Activated naive CD4-positive, alpha-beta T cell treated with anti-CD3 and anti-CD28 coated beads for 36 hours (primary cell): ENCODE measurements at regions not wholly inside any gene's neighbourhood (a gene's known extent, or its start where the extent isn't known, plus 50 kb on each side); places are given as distances from the start of the nearest gene placed in this dataset.

Experiments
- CTCF ChIA-PET: fragments of 350-600 bp; sonication (Branson Sonifier 250); formaldehyde crosslinking; loops from one replicate; lab custom pipeline; 2021; ENCODE audit warnings: antibody characterized with exemption; lab: Charles Lee
- DNase-seq: peaks from one replicate; pipeline ENCODE4 v3.0.0-alpha.2; 2020
- H3K27ac Mint-ChIP-seq: one replicate; pipeline ENCODE4 v1.8.0; 2021; ENCODE audit warnings: mild to moderate bottlenecking, mixed read lengths
- H3K27me3 Mint-ChIP-seq: one replicate; pipeline ENCODE4 v1.8.0; 2021; ENCODE audit warnings: low read depth, mixed read lengths
- H3K36me3 Mint-ChIP-seq: one replicate; pipeline ENCODE4 v1.8.0; 2021; ENCODE audit warnings: low read depth, mixed read lengths
- H3K4me1 Mint-ChIP-seq: one replicate; pipeline ENCODE4 v1.8.0; 2021; ENCODE audit warnings: low read depth, mixed read lengths
- H3K4me3 Mint-ChIP-seq: one replicate; pipeline ENCODE4 v1.8.0; 2021; ENCODE audit warnings: mild to moderate bottlenecking, moderate library complexity, mixed read lengths
- H3K9me3 Mint-ChIP-seq: one replicate; pipeline ENCODE4 v1.8.0; 2021; ENCODE audit warnings: mixed read lengths
- intact Hi-C: fragments of 100-400 bp; cut with micrococcal nuclease; formaldehyde crosslinking; loops from one replicate; pipeline ENCODE4 v1.15.1; 2023

- H3K27me3 Mint-ChIP-seq = no peaks in the 10 kb centered on the region
- no peak overlapping the region for H3K27ac Mint-ChIP-seq
Observed at GRCh38 chr4:153126137-153126536, 78.1 kb upstream of the TRIM2 start.

GRCh38 chr4:153127760-153128494 is 76.3 kb upstream of the TRIM2 start:
- Mint-ChIP-seq H3K27me3 (no peaks in the 10 kb centered on the region), H3K36me3 (no peaks in the 10 kb centered on the region), H3K27ac (no peak overlapping the region), H3K4me1 (peaks cover 9% of the 10 kb centered on the region), H3K9me3 (no peaks in the 10 kb centered on the region), H3K4me3 (no peak overlapping the region)
- CTCF ChIA-PET = interaction anchor here (0.5 to 6.4 kb wide), 36 partner anchors 9 to 515 kb away, joined by 3 to 376 read pairs (median 4); no protein-coding TSS in a partner anchor
- intact Hi-C loops = loop anchor here (1.0 to 2.0 kb wide), 5 partner anchors 45 to 719 kb away; partner anchors contain the start of gene FHDC1
- DNase-seq = peak; percentile 95

More at GRCh38 chr4:153126137-153126536, 78.1 kb upstream of the TRIM2 start:
- no peaks in the 10 kb centered on the region for H3K36me3 Mint-ChIP-seq
- CTCF ChIA-PET = interaction anchor here (0.7 to 6.4 kb wide), 16 partner anchors 14 to 283 kb away, joined by 3 to 376 read pairs (median 7); partner anchors contain the start of gene FHDC1
- no peaks in the 10 kb centered on the region for H3K9me3 Mint-ChIP-seq
- peaks cover 10% of the 10 kb centered on the region for H3K4me1 Mint-ChIP-seq
- DNase-seq = no peak
- H3K4me3 Mint-ChIP-seq = no peak overlapping the region
- intact Hi-C loops = no loop called here

- DNase-seq = no peak
- CTCF ChIA-PET = interaction anchor here (0.6 to 0.9 kb wide), 5 partner anchors 11 to 51 kb away, joined by 3 to 4 read pairs (median 3); no protein-coding TSS in a partner anchor
- intact Hi-C loops = no loop called here
- H3K4me3 Mint-ChIP-seq = no peak overlapping the region
- H3K4me1 Mint-ChIP-seq = peaks cover 19% of the 10 kb centered on the region
- H3K27ac Mint-ChIP-seq = no peak overlapping the region
- no peaks in the 10 kb centered on the region for H3K9me3 Mint-ChIP-seq
- H3K36me3 Mint-ChIP-seq = no peaks in the 10 kb centered on the region
- H3K27me3 Mint-ChIP-seq = no peaks in the 10 kb centered on the region
Observed at GRCh38 chr4:153131596-153131995, 72.6 kb upstream of the TRIM2 start.

GRCh38 chr4:153137159-153137558 is 67.1 kb upstream of the TRIM2 start:
- no peak overlapping the region for H3K27ac Mint-ChIP-seq

GRCh38 chr4:153137677-153138630 is 66.3 kb upstream of the TRIM2 start:
- Mint-ChIP-seq H3K9me3 (no peaks in the 10 kb centered on the region), H3K27ac (no peak overlapping the region), H3K4me3 (no peak overlapping the region), H3K36me3 (no peaks in the 10 kb centered on the region), H3K27me3 (no peaks in the 10 kb centered on the region), H3K4me1 (peaks cover 13% of the 10 kb centered on the region)
- DNase-seq = no peak
- CTCF ChIA-PET = interaction anchor here (1.1 to 2.1 kb wide), 5 partner anchors 10 to 180 kb away, joined by 3 to 8 read pairs (median 4); no protein-coding TSS in a partner anchor
- intact Hi-C loops = no loop called here

More at GRCh38 chr4:153137159-153137558, 67.1 kb upstream of the TRIM2 start:
- no peak for DNase-seq
- H3K4me1 Mint-ChIP-seq = peaks cover 13% of the 10 kb centered on the region
- H3K4me3 Mint-ChIP-seq = no peak overlapping the region
- CTCF ChIA-PET = interaction anchor here (0.9 to 2.1 kb wide), 5 partner anchors 9 to 181 kb away, joined by 3 to 8 read pairs (median 4); no protein-coding TSS in a partner anchor
- no peaks in the 10 kb centered on the region for H3K27me3 Mint-ChIP-seq
- H3K36me3 Mint-ChIP-seq = no peaks in the 10 kb centered on the region
- intact Hi-C loops = no loop called here
- no peaks in the 10 kb centered on the region for H3K9me3 Mint-ChIP-seq

- H3K27me3 Mint-ChIP-seq = no peaks in the 10 kb centered on the region
- H3K9me3 Mint-ChIP-seq = no peaks in the 10 kb centered on the region
- no peak overlapping the region for H3K27ac Mint-ChIP-seq
- peaks cover 20% of the 10 kb centered on the region for H3K4me1 Mint-ChIP-seq
- CTCF ChIA-PET = interaction anchor here (0.6 to 1.1 kb wide), 2 partner anchors 179 to 208 kb away, joined by 3 to 11 read pairs; no protein-coding TSS in a partner anchor
- H3K36me3 Mint-ChIP-seq = no peaks in the 10 kb centered on the region
- DNase-seq = no peak
- intact Hi-C loops = no loop called here
- no peak overlapping the region for H3K4me3 Mint-ChIP-seq
Observed at GRCh38 chr4:153138736-153139135, 65.5 kb upstream of the TRIM2 start.

- Mint-ChIP-seq H3K4me1 (peaks cover 13% of the 10 kb centered on the region), H3K27me3 (no peaks in the 10 kb centered on the region), H3K9me3 (no peaks in the 10 kb centered on the region), H3K27ac (no peak overlapping the region), H3K36me3 (no peaks in the 10 kb centered on the region), H3K4me3 (no peak overlapping the region)
- intact Hi-C loops = loop anchor here (5.0 kb wide), 1 partner anchor 287 kb away; no protein-coding TSS in a partner anchor
- no peak for DNase-seq
- CTCF ChIA-PET = interaction anchor here (0.6 to 1.4 kb wide), 6 partner anchors 16 to 293 kb away, joined by 3 to 7 read pairs (median 4); no protein-coding TSS in a partner anchor
Observed at GRCh38 chr4:153140294-153140693, 63.9 kb upstream of the TRIM2 start.

- H3K4me3 Mint-ChIP-seq = no peak overlapping the region
- CTCF ChIA-PET = interaction anchor here (0.6 to 1.3 kb wide), 5 partner anchors 59 to 186 kb away, joined by 3 to 5 read pairs (median 3); no protein-coding TSS in a partner anchor
- peaks cover 16% of the 10 kb centered on the region for H3K4me1 Mint-ChIP-seq
- DNase-seq = no peak
- H3K27ac Mint-ChIP-seq = no peak overlapping the region
- intact Hi-C loops = loop anchor here (5.0 kb wide), 1 partner anchor 286 kb away; no protein-coding TSS in a partner anchor
- no peaks in the 10 kb centered on the region for H3K9me3 Mint-ChIP-seq
- H3K27me3 Mint-ChIP-seq = no peaks in the 10 kb centered on the region
- H3K36me3 Mint-ChIP-seq = no peaks in the 10 kb centered on the region
Observed at GRCh38 chr4:153141238-153141637, 63.0 kb upstream of the TRIM2 start.

- Mint-ChIP-seq H3K4me3 (no peak overlapping the region), H3K36me3 (no peaks in the 10 kb centered on the region), H3K9me3 (no peaks in the 10 kb centered on the region), H3K27me3 (no peaks in the 10 kb centered on the region), H3K27ac (no peak overlapping the region), H3K4me1 (peaks cover 17% of the 10 kb centered on the region)
- DNase-seq = peak; percentile 85
- intact Hi-C loops = loop anchor here (1.0 to 5.0 kb wide), 7 partner anchors 13 to 608 kb away; no protein-coding TSS in a partner anchor
- CTCF ChIA-PET = interaction anchor here (0.6 to 2.0 kb wide), 28 partner anchors 8 to 604 kb away, joined by 3 to 13 read pairs (median 3); no protein-coding TSS in a partner anchor
Observed at GRCh38 chr4:153142700-153143438, 61.4 kb upstream of the TRIM2 start.

- intact Hi-C loops = loop anchor here (1.0 to 5.0 kb wide), 7 partner anchors 13 to 607 kb away; no protein-coding TSS in a partner anchor
- H3K4me1 Mint-ChIP-seq = peaks cover 17% of the 10 kb centered on the region
- H3K36me3 Mint-ChIP-seq = no peaks in the 10 kb centered on the region
Observed at GRCh38 chr4:153143527-153144348, 60.5 kb upstream of the TRIM2 start.

More at GRCh38 chr4:153143527-153144348, 60.5 kb upstream of the TRIM2 start:
- H3K27me3 Mint-ChIP-seq = no peaks in the 10 kb centered on the region
- DNase-seq = no peak
- CTCF ChIA-PET = interaction anchor here (0.6 to 5.2 kb wide), 22 partner anchors 9 to 603 kb away, joined by 3 to 36 read pairs (median 6); no protein-coding TSS in a partner anchor
- H3K9me3 Mint-ChIP-seq = no peaks in the 10 kb centered on the region
- no peak overlapping the region for H3K4me3 Mint-ChIP-seq
- no peak overlapping the region for H3K27ac Mint-ChIP-seq
